ENCODE measurements at regions not wholly inside any gene's neighbourhood (a gene's known extent, or its start where the extent isn't known, plus 50 kb on each side); places are given as distances from the start of the nearest gene placed in this dataset.

DNA sequence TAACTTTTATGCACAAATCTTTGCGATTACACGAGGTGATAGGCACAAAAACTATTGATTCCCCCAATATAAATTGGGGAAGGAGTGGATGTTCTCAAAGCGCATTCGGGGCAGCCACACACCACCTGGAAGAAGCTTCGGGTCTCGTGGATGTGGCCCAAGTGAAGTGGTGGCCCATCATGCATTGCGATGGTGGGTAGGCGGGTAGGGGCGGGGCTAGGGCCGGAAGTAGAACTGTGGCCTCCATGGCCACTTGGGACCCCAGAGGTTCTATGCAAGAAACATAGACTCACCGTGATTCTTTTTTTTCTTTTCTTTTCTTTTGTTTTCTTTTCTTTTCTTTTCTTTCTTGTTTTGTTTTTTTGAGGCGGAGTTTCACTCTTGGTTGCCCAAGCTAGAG, 86.4 kb upstream of the SLC44A1 start:
- no peak for DNase-seq (ENCODE audit: low read depth)
- no peak overlapping the region for H3K4me3 ChIP-seq (ENCODE audit: low read depth, low read length)
- TF ChIP-seq CTCF (conservative IDR thresholded peaks at IDR 0.05; ENCODE audit: low read depth, low read length), result no peak

DNA sequence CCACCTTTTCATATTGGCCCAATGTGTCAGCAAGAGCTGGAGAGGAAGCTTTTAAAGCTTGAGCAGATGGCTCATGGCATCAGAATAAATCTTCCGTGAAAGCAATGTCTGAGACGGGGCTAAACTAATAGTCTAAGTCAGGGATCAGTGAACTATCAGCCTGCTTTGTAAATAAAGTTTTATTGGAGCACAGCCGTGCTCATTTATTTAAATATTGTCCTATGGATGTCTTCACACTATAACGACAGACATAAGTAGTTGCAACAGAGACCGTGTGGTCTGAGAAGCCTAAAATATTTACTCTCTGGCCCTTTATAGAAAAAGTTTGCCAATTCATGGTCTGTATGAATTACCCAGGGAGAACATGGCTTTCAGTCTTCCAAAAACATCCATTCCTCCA, 85.6 kb upstream of the SLC44A1 start:
- no peak for TF ChIP-seq CTCF (conservative IDR thresholded peaks at IDR 0.05; ENCODE audit: low read depth, low read length)
- DNase-seq (ENCODE audit: low read depth), result no peak
- H3K4me3 ChIP-seq (ENCODE audit: low read depth, low read length), result no peak overlapping the region

- H3K4me3 ChIP-seq (ENCODE audit: low read depth, low read length), result no peak overlapping the region
- DNase-seq (ENCODE audit: low read depth), result no peak
- TF ChIP-seq CTCF (conservative IDR thresholded peaks at IDR 0.05; ENCODE audit: low read depth, low read length), result no peak
Measured at GRCh38 chr9:105168870-105169319, 75.6 kb upstream of the SLC44A1 start.

GRCh38 chr9:105171076-105171475, 73.4 kb upstream of the SLC44A1 start:
- no peak overlapping the region for H3K4me3 ChIP-seq (ENCODE audit: low read depth, low read length)
- no peak for DNase-seq (ENCODE audit: low read depth)
- no peak for TF ChIP-seq CTCF (conservative IDR thresholded peaks at IDR 0.05; ENCODE audit: low read depth, low read length)

GRCh38 chr9:105171589-105171988, 72.9 kb upstream of the SLC44A1 start:
- no peak for TF ChIP-seq CTCF (conservative IDR thresholded peaks at IDR 0.05; ENCODE audit: low read depth, low read length)
- DNase-seq (ENCODE audit: low read depth), result no peak
- no peak overlapping the region for H3K4me3 ChIP-seq (ENCODE audit: low read depth, low read length)

DNA sequence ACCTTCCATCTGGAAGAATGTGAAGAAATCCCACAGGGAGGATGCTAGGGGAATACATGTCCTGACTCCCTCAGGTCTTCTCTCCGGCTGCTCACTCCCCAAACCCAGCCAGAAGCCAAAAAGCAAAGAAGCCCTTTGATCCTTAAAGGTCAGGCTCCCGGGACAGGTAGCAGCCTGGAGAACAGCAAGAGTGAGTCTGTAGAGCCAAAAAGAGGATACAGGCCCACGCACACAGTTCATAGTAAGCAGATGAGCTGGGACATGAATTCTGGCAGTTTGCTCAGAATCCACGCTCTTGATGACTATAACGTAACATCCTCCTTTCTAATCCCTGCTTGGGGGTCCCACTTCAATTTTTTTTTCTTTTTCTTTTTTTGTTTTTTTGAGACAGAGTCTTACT, 72.0 kb upstream of the SLC44A1 start:
- no peak overlapping the region for H3K4me3 ChIP-seq (ENCODE audit: low read depth, low read length)
- no peak for TF ChIP-seq CTCF (conservative IDR thresholded peaks at IDR 0.05; ENCODE audit: low read depth, low read length)
- no peak for DNase-seq (ENCODE audit: low read depth)

DNA sequence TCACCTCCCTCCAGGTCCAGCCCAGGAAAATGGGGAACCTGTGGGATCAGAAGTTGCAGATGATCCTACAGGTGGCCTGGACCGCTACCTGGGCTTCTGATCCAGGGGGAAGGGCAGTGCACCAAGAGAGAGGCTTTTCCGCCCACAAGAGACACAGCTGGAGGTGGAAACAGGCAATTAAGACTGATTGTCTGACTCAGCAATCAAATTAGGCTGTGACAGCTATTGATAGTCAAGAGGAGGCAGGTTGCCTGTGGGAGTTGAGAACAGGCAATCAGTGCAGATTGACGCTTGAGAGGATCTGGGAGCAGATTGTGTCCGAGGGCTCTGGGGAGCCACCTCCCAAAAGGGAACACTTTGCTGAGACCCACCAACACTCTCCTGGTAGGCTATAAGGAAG, 71.1 kb upstream of the SLC44A1 start:
- no peak overlapping the region for H3K4me3 ChIP-seq (ENCODE audit: low read depth, low read length)
- no peak for DNase-seq (ENCODE audit: low read depth)
- no peak for TF ChIP-seq CTCF (conservative IDR thresholded peaks at IDR 0.05; ENCODE audit: low read depth, low read length)
